ENCODE measurements at regions not wholly inside any gene's neighbourhood (a gene's known extent, or its start where the extent isn't known, plus 50 kb on each side); places are given as distances from the start of the nearest gene placed in this dataset.

DNA sequence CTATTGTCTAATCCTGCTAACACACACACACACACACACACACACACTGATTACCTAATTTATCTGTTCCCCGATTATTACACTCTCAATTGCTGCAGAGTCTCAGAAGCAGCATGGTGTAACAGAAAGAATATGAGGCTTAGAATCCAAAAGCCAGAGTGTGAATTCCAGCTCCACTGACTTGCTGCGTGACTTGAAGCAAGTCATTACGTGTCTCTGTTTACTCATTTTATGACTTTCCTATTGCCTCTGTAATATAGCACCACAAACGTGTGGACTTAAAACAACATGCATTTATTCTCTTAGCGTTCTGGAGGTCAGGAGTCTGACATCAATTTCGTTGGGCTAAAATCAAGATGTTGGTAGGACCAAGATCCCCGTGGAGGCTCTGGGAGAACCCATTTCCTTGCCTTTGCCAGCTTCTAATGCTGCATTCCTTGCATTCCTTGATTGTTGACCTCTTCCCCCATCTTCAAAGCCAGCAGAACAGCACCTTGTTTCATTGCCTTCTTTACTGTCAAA, 55.9 kb upstream of the ATP5PO start:
- DNase-seq (no peak), ATAC-seq (no peak)
- intact Hi-C loops (cut with micrococcal nuclease) = no loop called here
- no peak overlapping the region for H3K4me3 ChIP-seq (ENCODE audit: low read length)
- POLR2A ChIA-PET = interaction anchor here (0.6 to 0.7 kb wide), 3 partner anchors 22 to 53 kb away, joined by 3 to 4 read pairs (median 3); no protein-coding TSS in a partner anchor
- peak overlapping the region in 5 of 9 donors; percentile 2 to 82 (median 41) for H3K27ac Mint-ChIP-seq
- no peak overlapping the region for H3K27ac ChIP-seq (ENCODE audit: low read depth, low read length)
- peak overlapping the region in 1 of 10 donors; percentile 3 for H3K4me3 Mint-ChIP-seq
- no peaks in the 10 kb centered on the region for H3K27me3 ChIP-seq (ENCODE audit: control insufficient read depth in 2 of 2, insufficient read depth in 2 of 2, low read length in 2 of 2)
- H3K4me1 ChIP-seq (ENCODE audit: control insufficient read depth in 2 of 2, insufficient read depth in 2 of 2, low read length in 2 of 2) = peaks cover 17% of the 10 kb centered on the region in 2 donors
- H3K4me1 Mint-ChIP-seq = peaks cover 15 to 49% (median 36%) of the 10 kb centered on the region in 7 donors
- peaks cover 0 to 12% (median 0%) of the 10 kb centered on the region in 3 experiments for H3K36me3 ChIP-seq (ENCODE audit: control insufficient read depth in 2 of 3, insufficient read depth in 3 of 3, low read length in 3 of 3)
- peaks cover 3 to 52% (median 36%) of the 10 kb centered on the region in 5 donors for H3K36me3 Mint-ChIP-seq
- CTCF ChIA-PET = interaction anchor here (2.7 kb wide), 1 partner anchor 47 kb away, joined by 11 read pairs; no protein-coding TSS in a partner anchor
- no peaks in the 10 kb centered on the region for H3K27me3 Mint-ChIP-seq
- peaks cover 0 to 9% (median 0%) of the 10 kb centered on the region in 11 donors for H3K9me3 Mint-ChIP-seq
- no peaks in the 10 kb centered on the region for H3K9me3 ChIP-seq (ENCODE audit: control insufficient read depth in 2 of 3, low read length in 3 of 3)

DNA sequence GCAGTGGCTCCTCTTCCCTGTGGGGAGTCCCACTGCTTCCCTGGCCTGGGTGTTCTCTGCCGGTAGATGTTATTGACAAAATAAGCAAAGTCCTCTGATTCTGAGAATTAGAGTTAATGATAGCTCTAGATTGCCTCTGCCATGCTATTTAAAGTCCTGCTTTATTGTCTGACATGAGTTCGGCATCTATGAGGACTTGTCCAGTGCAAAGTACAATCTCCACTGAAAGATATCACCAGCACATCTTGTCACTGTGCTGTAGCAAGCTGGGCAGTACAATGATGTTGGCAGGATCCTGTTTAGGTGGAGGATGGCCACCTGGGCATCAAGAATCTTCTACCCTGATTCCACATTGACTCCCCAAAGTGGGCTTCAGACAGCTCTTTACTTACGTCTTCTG, 54.0 kb upstream of the ATP5PO start:
- Mint-ChIP-seq H3K4me3 (no peak overlapping the region), H3K4me1 (peaks cover 0 to 32% (median 19%) of the 10 kb centered on the region in 7 donors), H3K27me3 (no peaks in the 10 kb centered on the region), H3K27ac (peak overlapping the region in 6 of 9 donors; percentile 16 to 61 (median 25)), H3K36me3 (peaks cover 3 to 54% (median 37%) of the 10 kb centered on the region in 5 donors), H3K9me3 (peaks cover 0 to 6% (median 0%) of the 10 kb centered on the region in 11 donors)
- Histone ChIP-seq H3K4me3 (ENCODE audit: low read length) (no peak overlapping the region), H3K36me3 (ENCODE audit: control insufficient read depth in 2 of 3, insufficient read depth in 3 of 3, low read length in 3 of 3) (peaks cover 0 to 12% (median 0%) of the 10 kb centered on the region in 3 experiments), H3K27ac (ENCODE audit: low read depth, low read length) (no peak overlapping the region), H3K27me3 (ENCODE audit: control insufficient read depth in 2 of 2, insufficient read depth in 2 of 2, low read length in 2 of 2) (no peaks in the 10 kb centered on the region), H3K9me3 (ENCODE audit: control insufficient read depth in 2 of 3, low read length in 3 of 3) (no peaks in the 10 kb centered on the region), H3K4me1 (ENCODE audit: control insufficient read depth in 2 of 2, insufficient read depth in 2 of 2, low read length in 2 of 2) (no peaks in the 10 kb centered on the region)
- POLR2A ChIA-PET = interaction anchor here (1.0 to 1.7 kb wide), 3 partner anchors 11 to 36 kb away, joined by 3 to 4 read pairs (median 4); no protein-coding TSS in a partner anchor
- intact Hi-C loops (cut with micrococcal nuclease) = no loop called here
- DNase-seq (no peak), ATAC-seq (no peak)
- CTCF ChIA-PET = interaction anchor here (2.7 kb wide), 1 partner anchor 45 kb away, joined by 11 read pairs; no protein-coding TSS in a partner anchor

DNA sequence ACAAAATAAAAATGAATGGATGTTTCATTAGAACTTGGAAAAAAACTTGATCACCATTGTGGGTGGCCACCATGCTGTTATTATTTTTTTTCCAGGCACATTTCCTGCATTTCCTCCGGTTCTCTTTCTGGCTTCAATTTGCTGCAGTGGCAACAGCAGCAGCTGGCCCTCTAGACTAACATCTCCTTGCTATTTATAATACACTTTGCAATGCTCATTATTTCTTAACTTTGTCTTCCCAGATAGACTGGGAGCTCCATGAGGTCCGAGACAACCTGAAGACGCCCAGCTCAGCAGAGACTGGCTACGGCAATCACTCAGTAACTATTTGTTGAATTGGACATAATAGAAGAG, 53.4 kb upstream of the ATP5PO start:
- POLR2A ChIA-PET = interaction anchor here (0.6 to 1.8 kb wide), 7 partner anchors 9 to 36 kb away, joined by 3 to 7 read pairs (median 3); no protein-coding TSS in a partner anchor

DNA sequence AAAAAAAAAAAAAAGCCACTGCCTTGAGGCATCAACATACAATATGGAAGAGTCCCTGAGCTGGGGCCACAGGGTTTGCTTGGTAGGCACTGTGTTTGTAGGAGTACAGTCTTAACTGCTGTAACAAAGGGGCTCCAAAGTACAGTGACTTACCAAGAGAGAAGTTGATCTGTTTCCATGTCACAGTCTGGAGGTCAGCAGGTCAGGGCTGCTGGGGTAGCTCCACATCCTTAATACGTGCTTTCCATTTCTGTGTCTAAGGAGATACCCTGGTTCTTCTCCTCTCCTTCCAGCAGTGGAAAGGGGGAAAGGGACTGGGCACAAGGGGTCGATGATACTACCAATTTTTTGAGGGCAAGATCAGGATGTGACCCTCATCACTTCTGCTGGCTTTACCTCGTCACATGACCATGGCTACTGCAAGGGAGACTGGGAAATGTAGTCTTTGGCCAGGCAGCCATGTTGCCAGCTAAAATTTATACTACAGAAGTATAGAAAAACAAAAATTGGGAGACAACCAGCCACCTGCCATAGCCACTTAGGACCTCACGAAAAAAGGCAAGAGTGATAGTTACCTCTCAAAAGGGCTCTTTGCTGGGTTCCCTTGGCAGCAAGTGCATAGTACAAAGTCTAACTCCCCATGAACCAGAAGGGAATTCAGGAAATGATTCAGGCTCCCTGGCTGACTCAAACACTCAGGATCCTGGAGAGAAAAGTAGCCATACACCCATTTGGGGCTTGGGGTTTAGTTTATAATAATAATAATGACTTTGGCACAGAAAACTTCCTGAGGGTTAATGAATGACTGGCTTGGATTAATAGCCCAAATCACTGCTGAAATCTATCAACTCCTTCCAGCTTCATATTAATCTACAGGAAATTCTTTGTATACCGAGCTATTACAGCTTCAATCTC, 52.7 kb upstream of the ATP5PO start:
- Mint-ChIP-seq H3K4me1 (peaks cover 5 to 39% (median 24%) of the 10 kb centered on the region in 7 donors), H3K9me3 (peaks cover 0 to 6% (median 0%) of the 10 kb centered on the region in 11 donors), H3K36me3 (peaks cover 6 to 57% (median 46%) of the 10 kb centered on the region in 5 donors), H3K27ac (peak overlapping the region in 7 of 9 donors; percentile 17 to 66 (median 41)), H3K4me3 (no peak overlapping the region), H3K27me3 (no peaks in the 10 kb centered on the region)
- peaks cover 0 to 12% (median 0%) of the 10 kb centered on the region in 3 experiments for H3K36me3 ChIP-seq (ENCODE audit: control insufficient read depth in 2 of 3, insufficient read depth in 3 of 3, low read length in 3 of 3)
- no peaks in the 10 kb centered on the region for H3K4me1 ChIP-seq (ENCODE audit: control insufficient read depth in 2 of 2, insufficient read depth in 2 of 2, low read length in 2 of 2)
- H3K27me3 ChIP-seq (ENCODE audit: control insufficient read depth in 2 of 2, insufficient read depth in 2 of 2, low read length in 2 of 2) = no peaks in the 10 kb centered on the region
- POLR2A ChIA-PET = interaction anchor here (0.6 to 1.8 kb wide), 5 partner anchors 8 to 36 kb away, joined by 3 to 7 read pairs (median 3); no protein-coding TSS in a partner anchor
- no peak for ATAC-seq
- peak in 1 of 9 donors; percentile 7 for DNase-seq
- H3K27ac ChIP-seq (ENCODE audit: low read depth, low read length) = no peak overlapping the region
- no peak overlapping the region for H3K4me3 ChIP-seq (ENCODE audit: low read length)
- intact Hi-C loops (cut with micrococcal nuclease) = no loop called here
- CTCF ChIA-PET = interaction anchor here (0.6 to 2.7 kb wide), 2 partner anchors 44 to 120 kb away, joined by 4 to 11 read pairs; no protein-coding TSS in a partner anchor
- H3K9me3 ChIP-seq (ENCODE audit: control insufficient read depth in 2 of 3, low read length in 3 of 3) = no peaks in the 10 kb centered on the region

More for the DNA sequence above, 53.4 kb upstream of the ATP5PO start:
- H3K27ac Mint-ChIP-seq = peak overlapping the region in 2 of 9 donors; percentile 16 to 61
- DNase-seq = no peak
- no peaks in the 10 kb centered on the region for H3K27me3 ChIP-seq (ENCODE audit: control insufficient read depth in 2 of 2, insufficient read depth in 2 of 2, low read length in 2 of 2)
- peaks cover 0 to 33% (median 20%) of the 10 kb centered on the region in 7 donors for H3K4me1 Mint-ChIP-seq
- no peak overlapping the region for H3K4me3 ChIP-seq (ENCODE audit: low read length)
- intact Hi-C loops (cut with micrococcal nuclease) = no loop called here
- H3K4me3 Mint-ChIP-seq = no peak overlapping the region
- peaks cover 3 to 55% (median 41%) of the 10 kb centered on the region in 5 donors for H3K36me3 Mint-ChIP-seq
- peaks cover 0 to 12% (median 0%) of the 10 kb centered on the region in 3 experiments for H3K36me3 ChIP-seq (ENCODE audit: control insufficient read depth in 2 of 3, insufficient read depth in 3 of 3, low read length in 3 of 3)
- CTCF ChIA-PET = interaction anchor here (0.6 to 2.7 kb wide), 2 partner anchors 45 to 119 kb away, joined by 4 to 11 read pairs; no protein-coding TSS in a partner anchor
- H3K4me1 ChIP-seq (ENCODE audit: control insufficient read depth in 2 of 2, insufficient read depth in 2 of 2, low read length in 2 of 2) = no peaks in the 10 kb centered on the region
- H3K27ac ChIP-seq (ENCODE audit: low read depth, low read length) = no peak overlapping the region
- peaks cover 0 to 6% (median 0%) of the 10 kb centered on the region in 11 donors for H3K9me3 Mint-ChIP-seq
- no peak for ATAC-seq
- no peaks in the 10 kb centered on the region for H3K9me3 ChIP-seq (ENCODE audit: control insufficient read depth in 2 of 3, low read length in 3 of 3)
- no peaks in the 10 kb centered on the region for H3K27me3 Mint-ChIP-seq

- no peak for ATAC-seq
- H3K4me3 Mint-ChIP-seq = no peak overlapping the region
- peak overlapping the region in 5 of 9 donors; percentile 1 to 81 (median 63) for H3K27ac Mint-ChIP-seq
- ChIA-PET POLR2A (interaction anchor here (1.5 to 1.8 kb wide), 2 partner anchors 18 kb away, joined by 6 to 7 read pairs; no protein-coding TSS in a partner anchor), CTCF (no interaction called here)
- H3K27me3 ChIP-seq (ENCODE audit: control insufficient read depth in 2 of 2, insufficient read depth in 2 of 2, low read length in 2 of 2) = no peaks in the 10 kb centered on the region
- H3K9me3 ChIP-seq (ENCODE audit: control insufficient read depth in 2 of 3, low read length in 3 of 3) = no peaks in the 10 kb centered on the region
- no peak overlapping the region for H3K27ac ChIP-seq (ENCODE audit: low read depth, low read length)
- H3K9me3 Mint-ChIP-seq = peaks cover 0 to 10% (median 0%) of the 10 kb centered on the region in 11 donors
- no peak for DNase-seq
- peaks cover 6 to 67% (median 58%) of the 10 kb centered on the region in 5 donors for H3K36me3 Mint-ChIP-seq
- H3K36me3 ChIP-seq (ENCODE audit: control insufficient read depth in 2 of 3, insufficient read depth in 3 of 3, low read length in 3 of 3) = peaks cover 0 to 20% (median 0%) of the 10 kb centered on the region in 3 experiments
- H3K27me3 Mint-ChIP-seq = no peaks in the 10 kb centered on the region
- intact Hi-C loops (cut with micrococcal nuclease) = no loop called here
- no peak overlapping the region for H3K4me3 ChIP-seq (ENCODE audit: low read length)
- H3K4me1 Mint-ChIP-seq = peaks cover 10 to 46% (median 25%) of the 10 kb centered on the region in 7 donors
- H3K4me1 ChIP-seq (ENCODE audit: control insufficient read depth in 2 of 2, insufficient read depth in 2 of 2, low read length in 2 of 2) = no peaks in the 10 kb centered on the region
These were observed 51.5 kb upstream of the ATP5PO start for GRCh38 chr21:33967086-33967571.

GRCh38 chr21:33966324-33966949, 50.8 kb upstream of the ATP5PO start:
- Mint-ChIP-seq H3K27ac (no peak overlapping the region), H3K4me3 (no peak overlapping the region), H3K36me3 (peaks cover 10 to 67% (median 59%) of the 10 kb centered on the region in 5 donors), H3K9me3 (peaks cover 0 to 10% (median 0%) of the 10 kb centered on the region in 11 donors), H3K4me1 (peaks cover 9 to 47% (median 22%) of the 10 kb centered on the region in 7 donors), H3K27me3 (no peaks in the 10 kb centered on the region)
- no peak for ATAC-seq
- Histone ChIP-seq H3K27me3 (ENCODE audit: control insufficient read depth in 2 of 2, insufficient read depth in 2 of 2, low read length in 2 of 2) (no peaks in the 10 kb centered on the region), H3K4me1 (ENCODE audit: control insufficient read depth in 2 of 2, insufficient read depth in 2 of 2, low read length in 2 of 2) (no peaks in the 10 kb centered on the region), H3K9me3 (ENCODE audit: control insufficient read depth in 2 of 3, low read length in 3 of 3) (no peaks in the 10 kb centered on the region), H3K36me3 (ENCODE audit: control insufficient read depth in 2 of 3, insufficient read depth in 3 of 3, low read length in 3 of 3) (peaks cover 0 to 22% (median 0%) of the 10 kb centered on the region in 3 experiments), H3K4me3 (ENCODE audit: low read length) (no peak overlapping the region), H3K27ac (ENCODE audit: low read depth, low read length) (no peak overlapping the region)
- CTCF ChIA-PET = no interaction called here
- no peak for DNase-seq
- POLR2A ChIA-PET = interaction anchor here (0.8 to 1.5 kb wide), 2 partner anchors 9 to 17 kb away, joined by 3 to 6 read pairs; no protein-coding TSS in a partner anchor
- intact Hi-C loops (cut with micrococcal nuclease) = no loop called here
